HepG2 (cell line): ENCODE measurements at regions not wholly inside any gene's neighbourhood (a gene's known extent, or its start where the extent isn't known, plus 50 kb on each side); places are given as distances from the start of the nearest gene placed in this dataset.

Source experiments
- HHEX ChIP-seq: IDR thresholded peaks from 2 replicates; pipeline ENCODE4 v1.6.1; 2016; ENCODE audit warnings: control low read depth
- HNRNPK ChIP-seq: fragments of 200-400 bp; formaldehyde crosslinking; IDR thresholded peaks from 2 replicates; pipeline ENCODE4 v1.6.1; 2018; ENCODE audit warnings: low read length, low read depth, moderate library complexity, mild to moderate bottlenecking; ENCODE audit not compliant: poor library complexity, severe bottlenecking
- KIAA2018 ChIP-seq: sonication (generic); formaldehyde crosslinking; IDR thresholded peaks from 2 replicates; pipeline ENCODE4 v1.5.0; 2020; ENCODE audit warnings: mild to moderate bottlenecking, missing genetic modification reagents, borderline replicate concordance
- NFE2 ChIP-seq: sonication (generic); formaldehyde crosslinking; IDR thresholded peaks from 2 replicates; pipeline ENCODE4 v1.4.0; 2020; ENCODE audit warnings: missing genetic modification reagents
- NPAS2 ChIP-seq: sonication (generic); formaldehyde crosslinking; IDR thresholded peaks from 2 replicates; pipeline ENCODE4 v1.8.0; 2022; ENCODE audit warnings: mild to moderate bottlenecking, missing genetic modification reagents, borderline replicate concordance
- NR2F2 ChIP-seq: IDR thresholded peaks from 2 replicates; pipeline ENCODE4 v1.6.1; 2012; ENCODE audit warnings: low read depth, inconsistent platforms, borderline replicate concordance
- REST ChIP-seq, 2 experiments: IDR thresholded peaks; 2 replicates each; pipeline ENCODE4 v1.6.1; 2011 to 2012; ENCODE audit warnings: low read length in 2 of 2, borderline replicate concordance in 1 of 2, low read depth in 1 of 2, mild to moderate bottlenecking in 1 of 2, moderate library complexity in 1 of 2
- SSRP1 ChIP-seq: IDR thresholded peaks from 2 replicates; pipeline ENCODE4 v1.6.1; 2016; ENCODE audit warnings: control low read depth
- ZFAT ChIP-seq: sonication (generic); formaldehyde crosslinking; conservative IDR thresholded peaks from 2 replicates; pipeline ENCODE4 v1.8.1; 2023; ENCODE audit warnings: missing genetic modification reagents, inconsistent platforms
- ZNF121 ChIP-seq: sonication (generic); formaldehyde crosslinking; IDR thresholded peaks from 2 replicates; pipeline ENCODE4 v1.5.0; 2020; ENCODE audit warnings: mild to moderate bottlenecking, missing genetic modification reagents
- ZNF20 ChIP-seq: sonication (generic); formaldehyde crosslinking; IDR thresholded peaks from 2 replicates; pipeline ENCODE4 v1.4.0; 2020; ENCODE audit warnings: mild to moderate bottlenecking, moderate library complexity, missing genetic modification reagents
- ZNF569 ChIP-seq: sonication (generic); formaldehyde crosslinking; IDR thresholded peaks from 2 replicates; pipeline ENCODE4 v1.5.0; 2020; ENCODE audit warnings: mild to moderate bottlenecking, missing genetic modification reagents, moderate library complexity, borderline replicate concordance
- TF ChIP-seq, protein P1 (sequence below): sonication (generic); formaldehyde crosslinking; IDR thresholded peaks from 2 replicates; pipeline ENCODE4 v1.5.0; 2020; ENCODE audit warnings: missing genetic modification reagents
- TF ChIP-seq, protein P2 (sequence below): sonication (generic); formaldehyde crosslinking; IDR thresholded peaks from 2 replicates; pipeline ENCODE4 v1.5.0; 2020; ENCODE audit warnings: mild to moderate bottlenecking, missing genetic modification reagents

GRCh38 chr6:1230689-1231605 is 81.0 kb upstream of the FOXQ1 start (continued):
- TF ChIP-seq REST (IDR thresholded peaks at IDR 0.05; ENCODE audit: borderline replicate concordance in 1 of 2, low read depth in 1 of 2, low read length in 2 of 2) (peak in 1 of 2 experiments; percentile 54; a peak in 2 of 4 replicates), HHEX (CRISPR knock-in tag) (no peak), KIAA2018 (CRISPR knock-in tag) (no peak), ZNF569 (no peak), SSRP1 (CRISPR knock-in tag) (0 out of 2 replicates have a peak, but pooled peaks have one; percentile 85), HNRNPK (no peak), ZNF121 (CRISPR knock-in tag) (no peak), NPAS2 (CRISPR knock-in tag) (no peak), NFE2 (CRISPR knock-in tag) (no peak), NR2F2 (peak; percentile 55; the same call in 1 of the 2 replicates), ZNF20 (peak; percentile 87; the same call in 1 of the 2 replicates), ZFAT (CRISPR knock-in tag) (no peak)
- TF ChIP-seq, protein P1, sequence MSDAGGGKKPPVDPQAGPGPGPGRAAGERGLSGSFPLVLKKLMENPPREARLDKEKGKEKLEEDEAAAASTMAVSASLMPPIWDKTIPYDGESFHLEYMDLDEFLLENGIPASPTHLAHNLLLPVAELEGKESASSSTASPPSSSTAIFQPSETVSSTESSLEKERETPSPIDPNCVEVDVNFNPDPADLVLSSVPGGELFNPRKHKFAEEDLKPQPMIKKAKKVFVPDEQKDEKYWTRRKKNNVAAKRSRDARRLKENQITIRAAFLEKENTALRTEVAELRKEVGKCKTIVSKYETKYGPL = peak; percentile 77
- TF ChIP-seq, protein P2, sequence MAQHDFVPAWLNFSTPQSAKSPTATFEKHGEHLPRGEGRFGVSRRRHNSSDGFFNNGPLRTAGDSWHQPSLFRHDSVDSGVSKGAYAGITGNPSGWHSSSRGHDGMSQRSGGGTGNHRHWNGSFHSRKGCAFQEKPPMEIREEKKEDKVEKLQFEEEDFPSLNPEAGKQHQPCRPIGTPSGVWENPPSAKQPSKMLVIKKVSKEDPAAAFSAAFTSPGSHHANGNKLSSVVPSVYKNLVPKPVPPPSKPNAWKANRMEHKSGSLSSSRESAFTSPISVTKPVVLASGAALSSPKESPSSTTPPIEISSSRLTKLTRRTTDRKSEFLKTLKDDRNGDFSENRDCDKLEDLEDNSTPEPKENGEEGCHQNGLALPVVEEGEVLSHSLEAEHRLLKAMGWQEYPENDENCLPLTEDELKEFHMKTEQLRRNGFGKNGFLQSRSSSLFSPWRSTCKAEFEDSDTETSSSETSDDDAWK = no peak
